HCT116 (cell line): ENCODE measurements at regions not wholly inside any gene's neighbourhood (a gene's known extent, or its start where the extent isn't known, plus 50 kb on each side); places are given as distances from the start of the nearest gene placed in this dataset.

ENCODE experiments used
- EZH2 ChIP-seq: fragments of 200-600 bp; sonication (generic); IDR thresholded peaks from 2 replicates; pipeline ENCODE4 v1.6.1; 2017; ENCODE audit warnings: antibody characterized with exemption, mixed run types
- POLR2A ChIP-seq: IDR thresholded peaks from 2 replicates; pipeline ENCODE4 v1.7.0; 2011; ENCODE audit warnings: borderline replicate concordance; ENCODE audit not compliant: insufficient read depth, insufficient read length; ENCODE audit errors: extremely low read depth
- POLR2AphosphoS5 ChIP-seq: IDR thresholded peaks from 2 replicates; pipeline ENCODE4 v1.6.1; 2011; ENCODE audit warnings: mild to moderate bottlenecking, low read depth, low read length, moderate library complexity
- SRF ChIP-seq: IDR thresholded peaks from 2 replicates; pipeline ENCODE4 v1.6.1; 2012; ENCODE audit warnings: low read depth
- TF ChIP-seq, protein P1 (sequence below), 3 experiments: fragments of 200-600 bp in 1 of 3; sonication (generic) in 1 of 3; IDR thresholded peaks in 2 of 3; conservative IDR thresholded peaks in 1 of 3; 2 replicates each; pipeline ENCODE4 v1.5.1; 2012 to 2017; ENCODE audit warnings: low read depth in 2 of 3, low read length in 2 of 3, antibody characterized with exemption in 1 of 3, borderline replicate concordance in 1 of 3, control low read depth in 1 of 3, mild to moderate bottlenecking in 1 of 3, mixed read lengths in 1 of 3, mixed run types in 1 of 3, moderate library complexity in 1 of 3; ENCODE audit not compliant: insufficient read depth in 1 of 3

DNA sequence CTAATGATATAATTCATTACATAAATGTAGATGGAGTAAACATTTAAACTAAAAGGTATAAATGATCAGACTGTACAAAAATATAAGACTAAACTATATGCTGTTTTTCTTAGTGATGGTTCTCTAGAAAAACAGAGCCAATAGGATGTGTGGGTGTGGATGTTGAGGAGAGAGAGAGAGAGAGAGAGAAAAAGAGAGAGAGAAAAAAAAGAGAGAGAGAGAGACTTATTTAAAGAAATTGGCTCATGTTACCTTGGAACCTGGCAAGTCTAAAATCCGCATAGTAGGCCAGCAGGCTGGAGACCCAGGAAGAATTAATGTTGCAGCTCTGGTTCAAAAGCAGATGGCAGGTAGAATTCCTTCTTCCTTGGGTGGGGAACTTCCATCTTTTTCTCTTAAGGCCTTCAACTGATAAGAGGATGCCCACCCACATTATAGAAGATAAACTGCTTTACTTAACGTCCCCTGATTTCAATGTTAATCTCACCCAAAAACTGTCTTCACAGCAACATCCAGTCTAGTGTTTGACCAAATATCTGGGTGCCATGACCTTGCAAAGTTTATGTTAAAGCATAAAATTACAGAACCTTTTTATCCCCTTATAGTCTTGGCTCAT, 74.3 kb upstream of the KCNJ15 start:
- TF ChIP-seq, protein P1, sequence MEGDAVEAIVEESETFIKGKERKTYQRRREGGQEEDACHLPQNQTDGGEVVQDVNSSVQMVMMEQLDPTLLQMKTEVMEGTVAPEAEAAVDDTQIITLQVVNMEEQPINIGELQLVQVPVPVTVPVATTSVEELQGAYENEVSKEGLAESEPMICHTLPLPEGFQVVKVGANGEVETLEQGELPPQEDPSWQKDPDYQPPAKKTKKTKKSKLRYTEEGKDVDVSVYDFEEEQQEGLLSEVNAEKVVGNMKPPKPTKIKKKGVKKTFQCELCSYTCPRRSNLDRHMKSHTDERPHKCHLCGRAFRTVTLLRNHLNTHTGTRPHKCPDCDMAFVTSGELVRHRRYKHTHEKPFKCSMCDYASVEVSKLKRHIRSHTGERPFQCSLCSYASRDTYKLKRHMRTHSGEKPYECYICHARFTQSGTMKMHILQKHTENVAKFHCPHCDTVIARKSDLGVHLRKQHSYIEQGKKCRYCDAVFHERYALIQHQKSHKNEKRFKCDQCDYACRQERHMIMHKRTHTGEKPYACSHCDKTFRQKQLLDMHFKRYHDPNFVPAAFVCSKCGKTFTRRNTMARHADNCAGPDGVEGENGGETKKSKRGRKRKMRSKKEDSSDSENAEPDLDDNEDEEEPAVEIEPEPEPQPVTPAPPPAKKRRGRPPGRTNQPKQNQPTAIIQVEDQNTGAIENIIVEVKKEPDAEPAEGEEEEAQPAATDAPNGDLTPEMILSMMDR (IDR thresholded peaks at IDR 0.05 in 2 of 3, conservative IDR thresholded peaks at IDR 0.05 in 1 of 3; ENCODE audit: borderline replicate concordance in 1 of 3, insufficient read depth in 1 of 3, low read depth in 2 of 3, low read length in 2 of 3), result no peak
- no peak for TF ChIP-seq POLR2A
- TF ChIP-seq SRF, result no peak
- no peak for TF ChIP-seq POLR2AphosphoS5
- no peak for TF ChIP-seq EZH2
